ENCODE measurements at regions not wholly inside any gene's neighbourhood (a gene's known extent, or its start where the extent isn't known, plus 50 kb on each side); places are given as distances from the start of the nearest gene placed in this dataset.

DNA sequence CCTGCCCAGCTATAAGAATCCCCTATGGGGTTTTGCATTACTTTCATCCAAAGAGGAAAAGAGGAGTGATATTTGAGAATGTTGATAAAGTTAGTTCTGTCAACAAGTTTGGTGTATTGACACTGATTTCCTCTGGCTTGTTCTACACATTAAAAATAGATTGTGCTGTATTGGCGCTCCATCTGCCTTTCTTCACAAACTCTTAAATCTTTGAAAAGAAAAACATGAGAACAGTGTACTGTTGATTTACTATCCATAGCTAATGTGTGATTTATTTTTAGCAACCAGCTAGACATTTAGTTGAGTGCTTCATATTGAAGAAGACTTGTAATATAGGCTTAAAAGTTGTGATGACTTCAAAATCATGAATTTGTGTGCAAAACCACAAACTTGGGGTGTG is 261.2 kb upstream of the ANKRD50 start:
- DNase-seq (ENCODE audit: low read depth) = no peak

DNA sequence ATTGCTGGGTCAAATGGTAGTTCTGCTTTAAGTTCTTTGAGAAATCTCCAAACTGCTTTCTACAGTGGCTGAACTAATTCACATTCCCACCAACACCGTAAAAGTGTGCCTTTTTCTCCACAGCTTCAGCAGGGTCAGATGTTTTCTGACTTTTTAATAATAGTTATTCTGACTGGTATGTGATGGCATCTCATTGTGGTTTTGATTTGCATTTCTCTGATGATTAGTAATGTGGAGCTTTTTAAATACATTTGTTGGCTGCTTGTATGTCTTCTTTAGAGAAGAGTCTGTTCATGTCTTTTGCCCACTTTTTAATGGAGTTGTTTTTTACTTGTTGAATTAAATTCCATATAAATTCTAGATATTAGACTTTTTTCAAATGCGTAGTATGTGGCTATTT is 257.5 kb upstream of the ANKRD50 start:
- H3K4me3 ChIP-seq (ENCODE audit: control insufficient read depth, low read depth, low read length) = no peak overlapping the region
- TF ChIP-seq, protein P1, sequence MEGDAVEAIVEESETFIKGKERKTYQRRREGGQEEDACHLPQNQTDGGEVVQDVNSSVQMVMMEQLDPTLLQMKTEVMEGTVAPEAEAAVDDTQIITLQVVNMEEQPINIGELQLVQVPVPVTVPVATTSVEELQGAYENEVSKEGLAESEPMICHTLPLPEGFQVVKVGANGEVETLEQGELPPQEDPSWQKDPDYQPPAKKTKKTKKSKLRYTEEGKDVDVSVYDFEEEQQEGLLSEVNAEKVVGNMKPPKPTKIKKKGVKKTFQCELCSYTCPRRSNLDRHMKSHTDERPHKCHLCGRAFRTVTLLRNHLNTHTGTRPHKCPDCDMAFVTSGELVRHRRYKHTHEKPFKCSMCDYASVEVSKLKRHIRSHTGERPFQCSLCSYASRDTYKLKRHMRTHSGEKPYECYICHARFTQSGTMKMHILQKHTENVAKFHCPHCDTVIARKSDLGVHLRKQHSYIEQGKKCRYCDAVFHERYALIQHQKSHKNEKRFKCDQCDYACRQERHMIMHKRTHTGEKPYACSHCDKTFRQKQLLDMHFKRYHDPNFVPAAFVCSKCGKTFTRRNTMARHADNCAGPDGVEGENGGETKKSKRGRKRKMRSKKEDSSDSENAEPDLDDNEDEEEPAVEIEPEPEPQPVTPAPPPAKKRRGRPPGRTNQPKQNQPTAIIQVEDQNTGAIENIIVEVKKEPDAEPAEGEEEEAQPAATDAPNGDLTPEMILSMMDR (conservative IDR thresholded peaks at IDR 0.05; ENCODE audit: control insufficient read depth, insufficient read depth, low read depth, low read length) = no peak
- peak; percentile 68 for DNase-seq (ENCODE audit: low read depth)

More for the DNA sequence above, 261.2 kb upstream of the ANKRD50 start:
- H3K4me3 ChIP-seq (ENCODE audit: control insufficient read depth, low read depth, low read length) = no peak overlapping the region
- TF ChIP-seq, protein P1 (conservative IDR thresholded peaks at IDR 0.05; ENCODE audit: control insufficient read depth, insufficient read depth, low read depth, low read length) = no peak

DNA sequence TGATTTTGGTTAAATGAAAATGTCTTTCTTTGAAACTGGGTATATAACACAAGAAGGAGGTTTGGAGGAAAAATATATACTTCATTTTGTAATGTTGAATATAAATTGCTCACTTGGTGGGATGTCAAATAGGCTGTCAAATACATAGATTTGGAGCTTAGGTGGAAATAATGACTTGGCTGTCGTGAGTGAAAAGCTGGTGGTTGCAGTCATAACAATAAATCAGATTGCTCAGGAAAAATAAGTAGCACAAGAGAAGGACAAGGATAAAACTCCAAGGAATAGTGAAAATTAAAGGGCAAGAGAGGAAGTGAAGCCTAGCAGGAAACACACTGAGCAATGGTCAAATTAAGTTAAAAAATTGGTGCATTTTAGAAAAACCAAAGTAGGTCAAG is 253.0 kb upstream of the ANKRD50 start:
- H3K4me3 ChIP-seq (ENCODE audit: control insufficient read depth, low read depth, low read length) = no peak overlapping the region
- TF ChIP-seq, protein P1 (conservative IDR thresholded peaks at IDR 0.05; ENCODE audit: control insufficient read depth, insufficient read depth, low read depth, low read length) = no peak
- no peak for DNase-seq (ENCODE audit: low read depth)

DNA sequence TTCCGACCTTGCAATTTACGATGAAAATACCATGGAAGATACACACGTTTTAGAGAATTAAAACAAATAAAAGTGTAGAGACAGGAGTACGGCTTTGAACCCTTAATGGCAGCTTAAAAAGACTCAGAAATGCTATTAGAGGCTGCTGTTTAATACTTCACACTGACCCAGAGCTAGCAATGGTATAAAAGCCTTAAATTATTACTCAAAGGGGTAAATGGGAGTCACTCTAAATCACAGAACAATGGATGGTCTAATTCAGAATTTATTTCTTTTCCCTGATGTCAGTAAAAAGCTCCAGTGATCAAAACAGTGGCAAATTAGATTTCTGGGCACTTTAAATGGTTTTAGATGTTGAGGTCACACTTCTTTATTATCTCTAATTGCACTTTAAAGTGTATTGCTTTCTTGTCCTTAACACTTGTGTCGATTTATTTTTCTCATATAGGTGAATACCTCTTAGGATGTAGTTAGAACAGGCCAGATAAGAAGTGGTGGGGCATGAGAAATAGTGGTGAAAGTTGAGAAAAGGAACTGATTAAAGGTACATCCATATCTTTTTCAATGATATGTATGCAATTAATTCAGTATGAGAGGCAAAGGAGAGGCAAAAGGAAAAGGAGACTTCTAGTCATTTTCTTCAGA is 252.4 kb upstream of the ANKRD50 start:
- H3K4me3 ChIP-seq (ENCODE audit: control insufficient read depth, low read depth, low read length) = no peak overlapping the region
- TF ChIP-seq, protein P1 (conservative IDR thresholded peaks at IDR 0.05; ENCODE audit: control insufficient read depth, insufficient read depth, low read depth, low read length) = no peak
- DNase-seq (ENCODE audit: low read depth) = no peak

DNA sequence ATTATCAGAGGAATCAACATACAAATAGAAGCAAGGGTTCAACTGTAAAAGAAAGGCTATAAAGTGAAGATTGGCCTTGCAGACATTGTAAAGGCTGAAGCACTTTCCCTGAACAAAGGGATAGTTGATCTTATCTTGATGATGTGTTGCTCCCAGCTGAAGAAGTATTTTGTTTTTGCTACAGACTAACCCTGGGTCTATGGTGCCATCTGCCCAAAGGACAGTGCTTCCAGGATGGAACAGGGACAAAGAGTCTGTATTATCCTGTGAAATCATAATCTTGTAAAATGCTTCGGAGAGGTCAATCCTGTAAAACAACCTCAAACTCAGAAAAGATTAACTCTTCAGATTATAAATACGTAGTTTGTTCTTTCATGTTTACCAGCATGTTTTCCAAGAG is 251.7 kb upstream of the ANKRD50 start:
- TF ChIP-seq, protein P1 (conservative IDR thresholded peaks at IDR 0.05; ENCODE audit: control insufficient read depth, insufficient read depth, low read depth, low read length) = no peak
- DNase-seq (ENCODE audit: low read depth) = no peak
- no peak overlapping the region for H3K4me3 ChIP-seq (ENCODE audit: control insufficient read depth, low read depth, low read length)

DNA sequence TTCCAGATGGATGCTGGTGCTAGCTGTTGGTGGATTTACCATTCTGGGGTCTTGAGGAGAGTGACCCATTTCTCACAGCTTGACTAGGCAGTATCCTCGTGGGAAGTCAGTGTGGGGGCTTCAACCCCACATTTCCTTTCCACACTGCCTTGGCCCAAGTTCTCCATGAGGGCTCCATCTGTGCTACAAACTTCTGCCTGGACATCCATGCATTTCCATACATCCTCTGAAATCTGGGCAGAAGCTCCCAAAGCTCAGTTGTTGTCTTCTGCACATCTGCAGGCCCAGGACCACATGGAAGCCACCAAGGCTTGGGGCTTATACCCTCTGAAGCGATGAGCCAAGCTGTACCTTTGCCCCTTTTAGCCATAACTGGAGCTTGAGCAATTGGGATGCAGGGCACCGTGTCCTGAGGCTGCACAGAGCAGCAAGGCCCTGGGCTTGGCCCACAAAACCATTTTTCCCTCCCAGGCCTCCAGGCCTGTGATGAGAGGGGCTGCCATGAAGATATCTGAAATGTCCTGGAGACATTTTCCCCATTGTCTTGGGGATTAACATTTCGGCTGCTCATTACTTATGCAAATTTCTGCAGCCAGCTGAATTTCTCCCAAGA is 248.7 kb upstream of the ANKRD50 start:
- TF ChIP-seq, protein P1 (conservative IDR thresholded peaks at IDR 0.05; ENCODE audit: control insufficient read depth, insufficient read depth, low read depth, low read length) = no peak
- no peak for DNase-seq (ENCODE audit: low read depth)
- no peak overlapping the region for H3K4me3 ChIP-seq (ENCODE audit: control insufficient read depth, low read depth, low read length)
